ENCODE measurements at regions not wholly inside any gene's neighbourhood (a gene's known extent, or its start where the extent isn't known, plus 50 kb on each side); places are given as distances from the start of the nearest gene placed in this dataset.

DNA sequence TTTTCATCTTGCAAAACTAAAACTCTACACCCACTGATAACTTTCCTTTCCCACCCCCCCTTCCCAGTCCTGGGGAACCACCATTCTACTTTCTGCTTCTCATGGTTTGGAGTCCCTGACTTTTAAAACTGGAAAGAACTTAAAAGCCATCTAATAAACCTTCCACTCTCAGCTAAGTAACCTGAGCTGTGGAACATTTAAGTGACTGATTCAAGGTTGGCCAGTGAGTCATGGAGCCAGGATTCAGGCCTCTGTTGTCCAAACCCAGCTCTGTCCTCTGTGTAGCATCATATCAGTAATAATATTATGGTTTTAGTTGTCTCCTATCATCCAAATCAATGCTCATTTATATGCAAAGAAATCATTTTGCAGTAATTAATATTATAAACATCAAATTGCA lies 176.0 kb upstream of the NT5E start:
- TF ChIP-seq, protein P1, sequence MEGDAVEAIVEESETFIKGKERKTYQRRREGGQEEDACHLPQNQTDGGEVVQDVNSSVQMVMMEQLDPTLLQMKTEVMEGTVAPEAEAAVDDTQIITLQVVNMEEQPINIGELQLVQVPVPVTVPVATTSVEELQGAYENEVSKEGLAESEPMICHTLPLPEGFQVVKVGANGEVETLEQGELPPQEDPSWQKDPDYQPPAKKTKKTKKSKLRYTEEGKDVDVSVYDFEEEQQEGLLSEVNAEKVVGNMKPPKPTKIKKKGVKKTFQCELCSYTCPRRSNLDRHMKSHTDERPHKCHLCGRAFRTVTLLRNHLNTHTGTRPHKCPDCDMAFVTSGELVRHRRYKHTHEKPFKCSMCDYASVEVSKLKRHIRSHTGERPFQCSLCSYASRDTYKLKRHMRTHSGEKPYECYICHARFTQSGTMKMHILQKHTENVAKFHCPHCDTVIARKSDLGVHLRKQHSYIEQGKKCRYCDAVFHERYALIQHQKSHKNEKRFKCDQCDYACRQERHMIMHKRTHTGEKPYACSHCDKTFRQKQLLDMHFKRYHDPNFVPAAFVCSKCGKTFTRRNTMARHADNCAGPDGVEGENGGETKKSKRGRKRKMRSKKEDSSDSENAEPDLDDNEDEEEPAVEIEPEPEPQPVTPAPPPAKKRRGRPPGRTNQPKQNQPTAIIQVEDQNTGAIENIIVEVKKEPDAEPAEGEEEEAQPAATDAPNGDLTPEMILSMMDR (IDR thresholded peaks at IDR 0.05) = no peak
- ATAC-seq (ENCODE audit: low FRiP score) = no peak
- no peak for DNase-seq (ENCODE audit: low spot score)

DNA sequence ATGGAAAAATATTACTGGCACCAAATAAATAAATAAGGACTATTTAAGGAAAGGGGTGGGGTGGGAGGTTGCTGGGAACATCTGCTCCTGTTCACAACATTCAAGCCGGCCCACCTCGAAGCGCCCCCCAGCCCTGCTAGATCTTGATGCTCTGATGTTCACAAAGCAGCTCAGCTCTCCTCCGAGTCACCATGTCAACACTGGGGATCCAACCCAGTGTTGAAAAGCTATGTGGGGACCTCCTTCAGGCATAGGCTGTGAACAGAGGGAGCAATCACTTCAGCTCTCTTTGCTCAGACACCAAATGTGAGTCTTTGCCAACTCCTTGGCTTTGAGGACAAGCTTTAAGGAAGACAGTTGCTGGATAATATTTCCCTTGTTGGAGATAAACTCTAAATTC lies 176.8 kb upstream of the NT5E start:
- ATAC-seq (ENCODE audit: low FRiP score) = no peak

DNA sequence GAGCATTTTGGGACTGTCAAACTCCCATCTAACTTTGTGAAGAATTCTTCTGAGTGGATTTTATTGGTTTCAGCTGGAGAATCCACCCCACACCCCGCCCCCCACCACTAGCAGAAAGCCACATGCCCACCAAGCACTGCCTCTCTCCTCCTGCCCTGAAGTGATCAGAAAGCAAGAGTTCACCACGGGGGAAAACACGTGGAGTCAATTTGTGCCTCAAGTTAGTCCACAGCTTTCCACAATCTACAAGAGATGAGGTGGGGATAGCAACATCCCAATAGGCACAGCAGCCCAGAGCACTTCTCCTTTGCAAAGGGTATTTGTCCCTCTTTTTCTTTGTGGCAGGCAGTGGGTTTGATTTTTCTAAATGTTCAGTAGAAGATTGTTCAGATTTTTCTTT lies 177.3 kb upstream of the NT5E start:
- ATAC-seq (ENCODE audit: low FRiP score) (no peak), DNase-seq (ENCODE audit: low spot score) (no peak)
- TF ChIP-seq, protein P1 (IDR thresholded peaks at IDR 0.05) = no peak

More for the DNA sequence above, 176.8 kb upstream of the NT5E start:
- no peak for DNase-seq (ENCODE audit: low spot score)
- TF ChIP-seq, protein P1 (IDR thresholded peaks at IDR 0.05) = no peak

DNA sequence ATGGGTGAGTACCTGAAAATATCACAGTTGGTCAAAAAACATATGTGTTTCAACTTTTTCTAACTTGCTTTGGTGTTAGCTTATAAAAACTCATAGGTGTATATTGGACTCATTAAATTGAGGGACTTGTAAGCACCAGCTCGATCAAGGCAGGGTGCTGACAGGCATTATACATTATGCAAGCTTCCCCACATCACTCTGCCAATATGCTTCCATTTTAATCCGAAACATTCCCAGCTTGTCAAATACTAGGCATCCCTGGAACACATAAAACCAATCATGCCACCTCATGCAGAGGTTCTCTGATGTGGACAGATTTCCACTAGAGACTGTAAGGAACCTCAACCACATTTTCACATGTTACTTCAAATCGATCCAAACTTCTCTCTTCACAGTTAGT lies 187.3 kb upstream of the NT5E start:
- DNase-seq (ENCODE audit: low spot score) = no peak
- TF ChIP-seq, protein P1 (IDR thresholded peaks at IDR 0.05) = no peak
- no peak for ATAC-seq (ENCODE audit: low FRiP score)

DNA sequence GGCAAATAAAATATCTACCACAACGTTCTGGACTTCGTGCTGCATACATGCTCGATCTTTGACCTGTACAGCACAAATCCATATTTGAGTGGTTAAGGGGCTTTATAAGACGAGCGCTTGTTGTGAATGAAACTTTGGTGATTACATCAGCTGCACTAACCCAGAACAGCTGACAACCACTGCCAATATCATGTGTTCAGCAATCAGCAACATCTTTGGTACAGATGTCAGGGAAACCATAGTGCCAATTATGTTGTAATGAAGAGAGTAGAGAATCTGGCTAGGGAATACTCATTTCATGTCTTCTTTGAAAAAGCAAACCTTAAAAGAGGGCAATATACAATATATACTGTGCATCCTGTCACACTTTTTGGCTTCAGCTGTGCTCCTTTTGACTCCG lies 188.6 kb upstream of the NT5E start:
- TF ChIP-seq, protein P1 (IDR thresholded peaks at IDR 0.05) = no peak
- DNase-seq (ENCODE audit: low spot score) = no peak
- ATAC-seq (ENCODE audit: low FRiP score) = no peak

DNA sequence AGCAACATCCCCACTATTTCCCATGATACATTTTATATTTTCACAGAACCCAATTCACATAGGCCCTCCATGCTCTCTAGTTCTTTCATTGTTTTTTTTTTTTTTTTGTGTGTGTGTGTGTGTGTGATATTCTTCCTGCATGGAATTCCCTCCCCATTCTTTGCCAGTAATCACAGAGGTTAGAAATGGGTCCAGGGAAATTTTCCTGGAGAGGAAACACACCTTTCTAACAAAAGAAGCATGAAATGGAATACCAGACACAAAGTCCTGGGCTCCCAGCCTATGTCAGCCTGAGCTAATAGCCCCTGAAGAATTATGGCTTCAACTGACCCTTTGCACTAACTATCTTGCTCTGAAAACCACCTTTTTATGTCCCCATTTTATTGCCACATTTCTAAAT lies 194.2 kb upstream of the NT5E start:
- TF ChIP-seq, protein P1 (IDR thresholded peaks at IDR 0.05) = no peak
- DNase-seq (ENCODE audit: low spot score) = no peak
- no peak for ATAC-seq (ENCODE audit: low FRiP score)

DNA sequence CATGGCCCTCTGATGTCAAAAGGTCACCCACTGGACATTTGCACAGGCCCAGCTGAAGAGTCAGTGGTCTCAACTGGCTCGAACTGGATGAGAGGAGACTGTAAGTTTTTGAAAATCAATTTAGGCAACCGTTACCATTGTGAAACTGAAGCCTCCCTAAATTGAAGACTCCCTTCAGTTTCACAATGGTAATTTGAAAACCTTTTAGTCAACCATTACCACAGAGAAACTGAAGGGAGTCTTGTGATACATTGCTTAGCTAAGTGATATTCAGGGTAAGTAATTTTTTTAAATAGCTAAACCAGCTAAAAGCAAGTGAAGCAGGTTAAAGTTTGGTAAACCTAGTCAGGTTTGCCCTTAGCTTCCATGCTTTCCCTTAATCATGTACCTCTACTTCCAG lies 197.3 kb upstream of the NT5E start:
- TF ChIP-seq, protein P1 (IDR thresholded peaks at IDR 0.05) = no peak
- DNase-seq (ENCODE audit: low spot score) (no peak), ATAC-seq (ENCODE audit: low FRiP score) (no peak)
